ENCODE measurements at regions not wholly inside any gene's neighbourhood (a gene's known extent, or its start where the extent isn't known, plus 50 kb on each side); places are given as distances from the start of the nearest gene placed in this dataset.

GRCh38 chr6:115729036-115729435 lies 331.7 kb downstream of the FRK start:
- no peak overlapping the region for H3K4me3 ChIP-seq (ENCODE audit: low read depth, low read length)
- no peak for TF ChIP-seq CTCF (IDR thresholded peaks at IDR 0.05; ENCODE audit: low read depth, low read length)
- no peaks in the 10 kb centered on the region for H3K27me3 ChIP-seq (ENCODE audit: insufficient read depth, low read depth, severe bottlenecking)
- no peak for DNase-seq
- no peaks in the 10 kb centered on the region for H3K9me3 ChIP-seq (ENCODE audit: severe bottlenecking)
- H3K36me3 ChIP-seq = no peaks in the 10 kb centered on the region
- H3K27ac ChIP-seq = no peak overlapping the region

- no peak for TF ChIP-seq CTCF (IDR thresholded peaks at IDR 0.05; ENCODE audit: low read depth, low read length)
Observed at GRCh38 chr6:115728171-115728570, 332.5 kb downstream of the FRK start.

GRCh38 chr6:115721564-115721963 lies 339.1 kb downstream of the FRK start:
- no peak for TF ChIP-seq CTCF (IDR thresholded peaks at IDR 0.05; ENCODE audit: low read depth, low read length)
- Histone ChIP-seq H3K4me3 (ENCODE audit: low read depth, low read length) (no peak overlapping the region), H3K27me3 (ENCODE audit: insufficient read depth, low read depth, severe bottlenecking) (no peaks in the 10 kb centered on the region), H3K9me3 (ENCODE audit: severe bottlenecking) (no peaks in the 10 kb centered on the region), H3K36me3 (no peaks in the 10 kb centered on the region), H3K27ac (no peak overlapping the region)
- DNase-seq = no peak

More at GRCh38 chr6:115728171-115728570, 332.5 kb downstream of the FRK start:
- H3K4me3 ChIP-seq (ENCODE audit: low read depth, low read length) = no peak overlapping the region
- no peak for DNase-seq
- H3K27ac ChIP-seq = no peak overlapping the region
- no peaks in the 10 kb centered on the region for H3K27me3 ChIP-seq (ENCODE audit: insufficient read depth, low read depth, severe bottlenecking)
- no peaks in the 10 kb centered on the region for H3K9me3 ChIP-seq (ENCODE audit: severe bottlenecking)
- H3K36me3 ChIP-seq = no peaks in the 10 kb centered on the region

GRCh38 chr6:115720900-115721299 lies 339.8 kb downstream of the FRK start:
- Histone ChIP-seq H3K9me3 (ENCODE audit: severe bottlenecking) (no peaks in the 10 kb centered on the region), H3K36me3 (no peaks in the 10 kb centered on the region), H3K27me3 (ENCODE audit: insufficient read depth, low read depth, severe bottlenecking) (no peaks in the 10 kb centered on the region), H3K4me3 (ENCODE audit: low read depth, low read length) (no peak overlapping the region), H3K27ac (no peak overlapping the region)
- no peak for DNase-seq
- no peak for TF ChIP-seq CTCF (IDR thresholded peaks at IDR 0.05; ENCODE audit: low read depth, low read length)

GRCh38 chr6:115717472-115717871 lies 343.2 kb downstream of the FRK start:
- H3K9me3 ChIP-seq (ENCODE audit: severe bottlenecking) = no peaks in the 10 kb centered on the region
- H3K27ac ChIP-seq = no peak overlapping the region
- no peak overlapping the region for H3K4me3 ChIP-seq (ENCODE audit: low read depth, low read length)
- H3K27me3 ChIP-seq (ENCODE audit: insufficient read depth, low read depth, severe bottlenecking) = no peaks in the 10 kb centered on the region
- DNase-seq = no peak
- no peaks in the 10 kb centered on the region for H3K36me3 ChIP-seq
- TF ChIP-seq CTCF (IDR thresholded peaks at IDR 0.05; ENCODE audit: low read depth, low read length) = no peak

- no peak for TF ChIP-seq CTCF (IDR thresholded peaks at IDR 0.05; ENCODE audit: low read depth, low read length)
- H3K36me3 ChIP-seq = no peaks in the 10 kb centered on the region
- no peak for DNase-seq
- H3K27ac ChIP-seq = no peak overlapping the region
- no peak overlapping the region for H3K4me3 ChIP-seq (ENCODE audit: low read depth, low read length)
- H3K9me3 ChIP-seq (ENCODE audit: severe bottlenecking) = no peaks in the 10 kb centered on the region
- H3K27me3 ChIP-seq (ENCODE audit: insufficient read depth, low read depth, severe bottlenecking) = no peaks in the 10 kb centered on the region
Observed at GRCh38 chr6:115717062-115717461, 343.6 kb downstream of the FRK start.

Data from WERI-Rb-1 (cell line).